K562 (cell line): ENCODE measurements at regions not wholly inside any gene's neighbourhood (a gene's known extent, or its start where the extent isn't known, plus 50 kb on each side); places are given as distances from the start of the nearest gene placed in this dataset.
"Not testable (repeated sequence)": the region's sequence is repeated elsewhere in the genome, so short reads cannot be mapped to it uniquely, and the experiment has no call there.

Experiments used
- ATAC-seq: fragments of 200-7000 bp; cut with Tn5 transposase; 3 replicates; pipeline ENCODE4 v1.9.1; 2020; ENCODE audit warnings: moderate library complexity
- BruUV-seq: library from RNA; stranded (reverse); fragments of 400-500 nt; replicated peaks from 2 replicates; lab custom pipeline; 2021; lab: Mats Ljungman, UMichigan
- CTCF ChIA-PET: fragments of 300-600 bp; formaldehyde crosslinking; extraction: SDS; loops from one replicate; lab custom pipeline; 2021; ENCODE audit warnings: low intra/inter-chr PET ratio; lab: Yijun Ruan, JAX
- POLR2A ChIA-PET: fragments of 300-600, 350-650 bp; sonication (Branson Sonifier 250); formaldehyde crosslinking; extraction: SDS; loops from one replicate; lab custom pipeline; 2021; ENCODE audit warnings: antibody characterized with exemption, inconsistent platforms; lab: Yijun Ruan, JAX
- DNase-seq, 4 experiments: peaks; one replicate each; pipeline versions ENCODE4 v3.0.0 to v3.0.0-alpha.2; 2011 to 2018; ENCODE audit warnings: low spot score in 3 of 4, mixed read lengths in 3 of 4; ENCODE audit errors: extremely low read depth in 1 of 4
- FAIRE-seq: peaks from 2 replicates; lab custom pipeline; 2011; peaks lifted over from hg19 to GRCh38; lab: Jason Lieb, UNC
- H2AFZ ChIP-seq: 2 replicates; pipeline ENCODE4 v1.6.0; 2011; ENCODE audit warnings: low read depth, low read length, control low read depth, inconsistent platforms
- H3K27ac ChIP-seq: fragments of 200-600 bp; 3 replicates; pipeline ENCODE4 v1.8.0; 2011; ENCODE audit warnings: low read depth, mild to moderate bottlenecking, control low read depth, inconsistent platforms, low read length, moderate library complexity, mixed read lengths; ENCODE audit errors: extremely low read depth
- H3K27me3 ChIP-seq, 2 experiments: fragments of 300-600 bp in 1 of 2; 2 replicates in 1 of 2; 3 replicates in 1 of 2; pipeline versions ENCODE4 v1.6.0 to v1.8.0; 2011; ENCODE audit warnings: inconsistent platforms in 2 of 2, low read length in 2 of 2, mild to moderate bottlenecking in 1 of 2, mixed read lengths in 1 of 2, moderate library complexity in 1 of 2; ENCODE audit not compliant: control insufficient read depth in 2 of 2, insufficient read depth in 2 of 2
- H3K36me3 ChIP-seq: fragments of 300-600 bp; 3 replicates; pipeline ENCODE4 v1.8.0; 2011; ENCODE audit warnings: mild to moderate bottlenecking, low read length, inconsistent platforms; ENCODE audit not compliant: control insufficient read depth, insufficient read depth
- H3K4me1 ChIP-seq, 2 experiments: fragments of 200-600 bp in 1 of 2; replicated peaks in 1 of 2; 2 replicates in 1 of 2; 3 replicates in 1 of 2; pipeline versions ENCODE4 v1.5.1 to v1.8.0; 2011; ENCODE audit warnings: inconsistent platforms in 2 of 2, low read length in 2 of 2, mild to moderate bottlenecking in 1 of 2, mixed read lengths in 1 of 2, moderate library complexity in 1 of 2; ENCODE audit not compliant: control insufficient read depth in 2 of 2, insufficient read depth in 2 of 2
- H3K4me2 ChIP-seq: 2 replicates; pipeline ENCODE4 v1.6.1; 2011; ENCODE audit warnings: low read length, control low read depth, inconsistent platforms, mixed read lengths; ENCODE audit not compliant: insufficient read depth
- H3K4me3 ChIP-seq: fragments of 200-600 bp; sonication (generic), shearing (Covaris generic); 2 replicates; pipeline ENCODE4 v1.5.1; 2016; ENCODE audit warnings: control low read depth, inconsistent platforms
- H3K79me2 ChIP-seq: fragments of 200-600 bp; 3 replicates; pipeline ENCODE4 v1.8.0; 2011; ENCODE audit warnings: low read length, inconsistent platforms; ENCODE audit not compliant: control insufficient read depth, insufficient read depth
- H3K9ac ChIP-seq, 2 experiments: 2 replicates each; pipeline versions ENCODE4 v1.6.0 to v1.6.1; 2011; ENCODE audit warnings: low read depth in 2 of 2, low read length in 2 of 2, control low read depth in 1 of 2, inconsistent platforms in 1 of 2, mild to moderate bottlenecking in 1 of 2, mixed read lengths in 1 of 2; ENCODE audit not compliant: insufficient read depth in 1 of 2
- H3K9me1 ChIP-seq: one replicate; pipeline ENCODE4 v1.6.0; 2011; ENCODE audit warnings: inconsistent platforms, mild to moderate bottlenecking, low read length, moderate library complexity; ENCODE audit not compliant: control insufficient read depth, insufficient read depth
- H3K9me3 ChIP-seq: replicated peaks from 2 replicates; pipeline ENCODE4 v1.5.1; 2011; ENCODE audit warnings: low read depth, low read length, inconsistent platforms; ENCODE audit not compliant: control insufficient read depth, insufficient read depth
- H4K20me1 ChIP-seq: replicated peaks from 2 replicates; pipeline ENCODE4 v1.6.1; 2011; ENCODE audit warnings: low read length, inconsistent platforms, mixed read lengths; ENCODE audit not compliant: control insufficient read depth, insufficient read depth
- CBX8 ChIP-seq: fragments of 200-600 bp; sonication (generic); IDR thresholded peaks from 2 replicates; pipeline ENCODE4 v1.6.1; 2012; ENCODE audit warnings: borderline replicate concordance, mixed run types, low read depth, mild to moderate bottlenecking, moderate library complexity, mixed read lengths, low read length, control low read depth, inconsistent platforms; ENCODE audit not compliant: poor library complexity, severe bottlenecking; ENCODE audit errors: extremely low read depth
- HDAC1 ChIP-seq, 2 experiments: fragments of 450-650 bp; IDR thresholded peaks; 2 replicates each; pipeline ENCODE4 v1.6.1; 2016 to 2017; ENCODE audit warnings: inconsistent platforms in 1 of 2, mild to moderate bottlenecking in 1 of 2, moderate library complexity in 1 of 2
- ILK ChIP-seq: fragments of 450-650 bp; IDR thresholded peaks from 2 replicates; pipeline ENCODE4 v1.6.1; 2016; ENCODE audit warnings: missing genetic modification characterization, low read depth, mild to moderate bottlenecking, missing compliant biosample characterization, moderate library complexity, borderline replicate concordance
- KAT2B ChIP-seq: IDR thresholded peaks from one replicate; pipeline ENCODE4 v1.6.1; 2012; ENCODE audit warnings: low read depth, mild to moderate bottlenecking, control low read depth, inconsistent platforms, low read length, moderate library complexity
- MED1 ChIP-seq: sonication (generic); formaldehyde crosslinking; IDR thresholded peaks from 2 replicates; pipeline ENCODE4 v1.8.1; 2023; ENCODE audit warnings: missing genetic modification reagents, borderline replicate concordance
- PHF20 ChIP-seq: fragments of 450-650 bp; IDR thresholded peaks from 2 replicates; pipeline ENCODE4 v1.6.1; 2018; ENCODE audit not compliant: partially characterized antibody
- PML ChIP-seq: IDR thresholded peaks from 2 replicates; pipeline ENCODE4 v1.6.1; 2012; ENCODE audit warnings: low read length, inconsistent platforms
- ZBTB17 ChIP-seq: fragments of 450-650 bp; formaldehyde crosslinking; IDR thresholded peaks from 2 replicates; pipeline ENCODE4 v1.4.0; 2020; ENCODE audit warnings: mild to moderate bottlenecking
- WGBS: fragments of 100-300 bp; shearing (Covaris generic); methylation state at CpG from one replicate; pipeline ENCODE4 v1.1.6; 2016; ENCODE audit warnings: low coverage, mixed read lengths; ENCODE audit not compliant: insufficient coverage; ENCODE audit errors: missing lambda C conversion rate; 5-methylcytosine and 5-hydroxymethylcytosine counted together
- in situ Hi-C: fragments of 300-500 bp; cut with MboI; formaldehyde crosslinking; loops from 4 replicates; pipeline ENCODE4 v1.15.0; 2018; ENCODE audit warnings: inconsistent platforms, mixed read lengths
- intact Hi-C: fragments of 100-400 bp; cut with micrococcal nuclease; formaldehyde crosslinking; loops from 2 replicates; pipeline ENCODE4 v1.14.2; 2022
- TF ChIP-seq, protein P1 (sequence below): IDR thresholded peaks from 3 replicates; pipeline ENCODE4 v1.6.1; 2011; ENCODE audit warnings: borderline replicate concordance, mild to moderate bottlenecking, moderate library complexity; ENCODE audit not compliant: insufficient read length; ENCODE audit errors: extremely low read depth
- TF ChIP-seq, protein P2 (sequence below): fragments of 450-650 bp; conservative IDR thresholded peaks from 2 replicates; pipeline ENCODE4 v1.6.1; 2016; ENCODE audit warnings: missing genetic modification characterization, low read depth, mild to moderate bottlenecking, missing compliant biosample characterization, moderate library complexity

DNA sequence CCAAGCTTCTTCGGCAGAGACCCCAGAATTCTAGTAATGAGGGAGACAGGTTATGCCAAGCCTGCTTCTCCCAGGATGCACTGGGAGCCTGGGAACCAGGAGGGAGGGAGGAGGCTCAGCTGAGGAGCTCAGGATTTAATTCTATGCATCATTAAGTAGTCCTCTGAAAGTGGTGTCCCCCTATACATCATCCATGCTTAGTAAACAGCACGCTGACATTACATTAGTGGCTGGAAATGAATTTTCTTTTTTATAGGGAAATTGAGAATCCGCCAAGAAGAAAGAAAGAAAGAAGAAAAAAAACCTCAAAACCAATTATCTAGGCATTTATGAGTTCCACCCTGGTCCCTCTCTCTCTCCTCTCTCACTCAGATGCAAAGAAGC lies 63.1 kb upstream of the PAX8 start:
- BruUV-seq, intact Hi-C loops, H3K79me2 ChIP-seq, H3K4me1 ChIP-seq, FAIRE-seq, H3K9me1 ChIP-seq, H3K4me2 ChIP-seq, DNase-seq, H2AFZ ChIP-seq, CTCF ChIA-PET, in situ Hi-C loops, ATAC-seq, H3K9ac ChIP-seq, POLR2A ChIA-PET, H4K20me1 ChIP-seq, H3K27ac ChIP-seq, H3K4me3 ChIP-seq, H3K36me3 ChIP-seq, H3K9me3 ChIP-seq: not testable (repeated sequence)
- 0% methylated on average over 3 of the region's 3 CpGs for WGBS
- H3K27me3 ChIP-seq, result peaks cover 10 to 30% of the 10 kb centered on the region in 2 experiments; a peak in 4 of 5 replicates

DNA sequence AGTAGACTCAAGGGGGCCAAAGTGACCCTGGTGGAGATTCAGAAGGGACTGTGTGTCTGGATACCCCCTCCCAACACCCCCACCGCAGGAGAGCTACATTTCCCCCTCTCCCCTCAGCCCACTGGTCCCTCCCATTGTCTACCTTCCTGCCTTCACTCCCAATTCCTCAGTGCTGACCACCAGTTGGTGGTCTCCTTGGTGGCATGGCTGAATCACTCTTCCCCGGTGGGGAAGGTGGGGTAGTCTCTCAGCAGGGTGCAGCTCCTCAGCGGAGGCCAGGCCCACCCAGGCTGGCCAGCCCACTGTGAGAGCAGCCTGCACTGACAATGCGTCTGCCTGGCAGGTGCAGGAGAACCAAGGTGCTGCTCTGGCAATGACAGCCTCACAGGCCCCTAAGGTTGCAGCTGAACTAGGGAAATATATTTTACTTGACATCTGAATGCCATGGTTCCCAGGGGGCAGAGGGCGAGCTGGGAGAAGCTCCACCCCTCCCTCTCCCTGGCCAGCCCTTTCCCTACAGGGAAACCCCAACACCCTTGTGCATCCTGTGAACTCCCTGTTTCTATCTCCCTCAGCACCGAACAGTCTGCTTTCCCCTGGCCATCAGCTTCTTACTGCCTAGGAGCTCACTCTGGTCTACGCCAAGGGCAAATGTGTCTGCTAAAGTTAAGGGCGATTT lies 62.6 kb upstream of the PAX8 start:
- no peak for DNase-seq
- H3K36me3 ChIP-seq, result no peaks in the 10 kb centered on the region
- BruUV-seq, result no TSS peak
- H3K4me3 ChIP-seq, result no peak overlapping the region
- ChIA-PET POLR2A (interaction anchor here (0.6 kb wide), 1 partner anchor 153 kb away, joined by 4 read pairs; no protein-coding TSS in a partner anchor), CTCF (no interaction called here)
- H3K4me2 ChIP-seq, result no peak overlapping the region
- peaks cover 0 to 2% of the 10 kb centered on the region in 2 experiments; a peak in 2 of 5 replicates for H3K4me1 ChIP-seq
- no peaks in the 10 kb centered on the region for H3K9me3 ChIP-seq
- ATAC-seq, result no peak
- H3K9ac ChIP-seq, result no peak overlapping the region
- no peak for FAIRE-seq
- intact Hi-C loops, result no loop called here
- H3K27ac ChIP-seq, result no peak overlapping the region
- WGBS, result 1% methylated on average over 7 of the region's 8 CpGs
- H3K9me1 ChIP-seq, result no peaks in the 10 kb centered on the region
- in situ Hi-C loops, result no loop called here
- H3K27me3 ChIP-seq, result peaks cover 10 to 30% of the 10 kb centered on the region in 2 experiments; a peak in 4 of 5 replicates
- H4K20me1 ChIP-seq, result no peaks in the 10 kb centered on the region; the same call in 1 of the 2 replicates
- no peak overlapping the region for H2AFZ ChIP-seq
- no peaks in the 10 kb centered on the region for H3K79me2 ChIP-seq
- TF ChIP-seq, protein P1, sequence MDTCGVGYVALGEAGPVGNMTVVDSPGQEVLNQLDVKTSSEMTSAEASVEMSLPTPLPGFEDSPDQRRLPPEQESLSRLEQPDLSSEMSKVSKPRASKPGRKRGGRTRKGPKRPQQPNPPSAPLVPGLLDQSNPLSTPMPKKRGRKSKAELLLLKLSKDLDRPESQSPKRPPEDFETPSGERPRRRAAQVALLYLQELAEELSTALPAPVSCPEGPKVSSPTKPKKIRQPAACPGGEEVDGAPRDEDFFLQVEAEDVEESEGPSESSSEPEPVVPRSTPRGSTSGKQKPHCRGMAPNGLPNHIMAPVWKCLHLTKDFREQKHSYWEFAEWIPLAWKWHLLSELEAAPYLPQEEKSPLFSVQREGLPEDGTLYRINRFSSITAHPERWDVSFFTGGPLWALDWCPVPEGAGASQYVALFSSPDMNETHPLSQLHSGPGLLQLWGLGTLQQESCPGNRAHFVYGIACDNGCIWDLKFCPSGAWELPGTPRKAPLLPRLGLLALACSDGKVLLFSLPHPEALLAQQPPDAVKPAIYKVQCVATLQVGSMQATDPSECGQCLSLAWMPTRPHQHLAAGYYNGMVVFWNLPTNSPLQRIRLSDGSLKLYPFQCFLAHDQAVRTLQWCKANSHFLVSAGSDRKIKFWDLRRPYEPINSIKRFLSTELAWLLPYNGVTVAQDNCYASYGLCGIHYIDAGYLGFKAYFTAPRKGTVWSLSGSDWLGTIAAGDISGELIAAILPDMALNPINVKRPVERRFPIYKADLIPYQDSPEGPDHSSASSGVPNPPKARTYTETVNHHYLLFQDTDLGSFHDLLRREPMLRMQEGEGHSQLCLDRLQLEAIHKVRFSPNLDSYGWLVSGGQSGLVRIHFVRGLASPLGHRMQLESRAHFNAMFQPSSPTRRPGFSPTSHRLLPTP, result no peak
- TF ChIP-seq, protein P2, sequence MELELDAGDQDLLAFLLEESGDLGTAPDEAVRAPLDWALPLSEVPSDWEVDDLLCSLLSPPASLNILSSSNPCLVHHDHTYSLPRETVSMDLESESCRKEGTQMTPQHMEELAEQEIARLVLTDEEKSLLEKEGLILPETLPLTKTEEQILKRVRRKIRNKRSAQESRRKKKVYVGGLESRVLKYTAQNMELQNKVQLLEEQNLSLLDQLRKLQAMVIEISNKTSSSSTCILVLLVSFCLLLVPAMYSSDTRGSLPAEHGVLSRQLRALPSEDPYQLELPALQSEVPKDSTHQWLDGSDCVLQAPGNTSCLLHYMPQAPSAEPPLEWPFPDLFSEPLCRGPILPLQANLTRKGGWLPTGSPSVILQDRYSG, result no peak
- no peak for TF ChIP-seq CBX8
- TF ChIP-seq PML, result no peak
- no peak for TF ChIP-seq HDAC1 (IDR thresholded peaks at IDR 0.05)
- no peak for TF ChIP-seq PHF20
- TF ChIP-seq ILK, result no peak
- no peak for TF ChIP-seq KAT2B
- no peak for TF ChIP-seq ZBTB17 (CRISPR knock-in tag)
- no peak for TF ChIP-seq MED1 (CRISPR knock-in tag)
